ENCODE measurements at regions not wholly inside any gene's neighbourhood (a gene's known extent, or its start where the extent isn't known, plus 50 kb on each side); places are given as distances from the start of the nearest gene placed in this dataset.
"Not testable (repeated sequence)": the region's sequence is repeated elsewhere in the genome, so short reads cannot be mapped to it uniquely, and the experiment has no call there.

GRCh38 chr2:226179010-226179409 is 620.6 kb downstream of the IRS1 start:
- no peak for DNase-seq (ENCODE audit: low read depth in 2 of 2, low spot score in 1 of 2)

- DNase-seq (ENCODE audit: low read depth in 2 of 2, low spot score in 1 of 2): no peak
Observed at GRCh38 chr2:226176283-226176984, 623.2 kb downstream of the IRS1 start.

- DNase-seq (ENCODE audit: low read depth in 2 of 2, low spot score in 1 of 2): no peak
Observed at GRCh38 chr2:226174390-226174789, 625.2 kb downstream of the IRS1 start.

- no peak for DNase-seq (ENCODE audit: low read depth in 2 of 2, low spot score in 1 of 2)
Observed at GRCh38 chr2:226172939-226173338, 626.7 kb downstream of the IRS1 start.

- no peak for DNase-seq (ENCODE audit: low read depth in 2 of 2, low spot score in 1 of 2)
Observed at GRCh38 chr2:226172309-226172708, 627.3 kb downstream of the IRS1 start.

- no peak for DNase-seq (ENCODE audit: low read depth in 2 of 2, low spot score in 1 of 2)
Observed at GRCh38 chr2:226169751-226170581, 629.7 kb downstream of the IRS1 start.

- no peak for DNase-seq (ENCODE audit: low read depth in 2 of 2, low spot score in 1 of 2)
Observed at GRCh38 chr2:226168496-226169160, 631.0 kb downstream of the IRS1 start.

- DNase-seq (ENCODE audit: low read depth in 2 of 2, low spot score in 1 of 2): no peak
Observed at GRCh38 chr2:226164512-226164911, 635.1 kb downstream of the IRS1 start.

GRCh38 chr2:226160617-226161016 is 639.0 kb downstream of the IRS1 start:
- not testable (repeated sequence) for DNase-seq (ENCODE audit: low read depth in 2 of 2, low spot score in 1 of 2)

- no peak for DNase-seq (ENCODE audit: low read depth in 2 of 2, low spot score in 1 of 2)
Observed at GRCh38 chr2:226159875-226160479, 639.6 kb downstream of the IRS1 start.

GRCh38 chr2:226158940-226159339 is 640.7 kb downstream of the IRS1 start:
- DNase-seq (ENCODE audit: low read depth in 2 of 2, low spot score in 1 of 2): no peak

GRCh38 chr2:226158229-226158628 is 641.4 kb downstream of the IRS1 start:
- no peak for DNase-seq (ENCODE audit: low read depth in 2 of 2, low spot score in 1 of 2)

GRCh38 chr2:226155093-226155875 is 644.3 kb downstream of the IRS1 start:
- DNase-seq (ENCODE audit: low read depth in 2 of 2, low spot score in 1 of 2): no peak

GRCh38 chr2:226154610-226155009 is 645.0 kb downstream of the IRS1 start:
- no peak for DNase-seq (ENCODE audit: low read depth in 2 of 2, low spot score in 1 of 2)

- no peak for DNase-seq (ENCODE audit: low read depth in 2 of 2, low spot score in 1 of 2)
Observed at GRCh38 chr2:226153553-226153952, 646.1 kb downstream of the IRS1 start.

- DNase-seq (ENCODE audit: low read depth in 2 of 2, low spot score in 1 of 2): no peak
Observed at GRCh38 chr2:226151157-226151556, 648.5 kb downstream of the IRS1 start.

- DNase-seq (ENCODE audit: low read depth in 2 of 2, low spot score in 1 of 2): no peak
Observed at GRCh38 chr2:226143091-226143490, 656.5 kb downstream of the IRS1 start.

- DNase-seq (ENCODE audit: low read depth in 2 of 2, low spot score in 1 of 2): no peak
Observed at GRCh38 chr2:226142463-226142862, 657.2 kb downstream of the IRS1 start.

- no peak for DNase-seq (ENCODE audit: low read depth in 2 of 2, low spot score in 1 of 2)
Observed at GRCh38 chr2:226140594-226140993, 659.0 kb downstream of the IRS1 start.

GRCh38 chr2:226139759-226140158 is 659.9 kb downstream of the IRS1 start:
- no peak for DNase-seq (ENCODE audit: low read depth in 2 of 2, low spot score in 1 of 2)
